ENCODE measurements at regions not wholly inside any gene's neighbourhood (a gene's known extent, or its start where the extent isn't known, plus 50 kb on each side); places are given as distances from the start of the nearest gene placed in this dataset.
"Not testable (repeated sequence)": the region's sequence is repeated elsewhere in the genome, so short reads cannot be mapped to it uniquely, and the experiment has no call there.

DNA sequence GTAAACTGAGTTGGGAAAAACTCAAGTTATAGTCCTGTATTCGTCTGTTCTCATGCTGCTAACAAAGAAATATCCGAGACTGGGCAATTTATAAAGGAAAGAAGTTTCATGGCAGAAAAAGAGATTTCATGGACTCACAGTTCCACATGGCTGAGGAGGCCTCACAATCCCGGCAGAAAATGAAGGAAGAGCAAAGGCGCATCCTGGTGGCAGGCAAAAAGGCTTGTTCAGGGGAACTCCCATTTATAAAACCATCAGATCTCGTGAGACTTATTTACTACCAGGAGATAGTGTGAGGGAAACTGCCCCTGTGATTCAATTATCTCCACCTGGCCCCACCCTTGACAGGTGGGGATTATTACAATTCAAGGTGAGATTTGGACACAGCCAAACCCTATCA is 292.6 kb upstream of the SYT1 start:
- Histone ChIP-seq H3K9me3 (no peaks in the 10 kb centered on the region), H3K4me3 (no peak overlapping the region), H3K36me3 (no peaks in the 10 kb centered on the region), H3K4me1 (no peaks in the 10 kb centered on the region), H3K27me3 (no peaks in the 10 kb centered on the region), H3K27ac (no peak overlapping the region)
- intact Hi-C loops (cut with DNase I; ENCODE audit: low total_unique reads) (no loop called here), in situ Hi-C loops (cut with MboI; ENCODE audit: low pct_ligation_motif_present in 1 of 4, low pct_unique_long_range_greater_than_20kb in 1 of 4, low sequenced_read_pairs in 3 of 4) (no loop called here)
- 74 to 100% methylated on average over 1 to 5 of the region's 5 CpGs for WGBS, 2 donors (ENCODE audit: low coverage in 1 of 2)
- TF ChIP-seq EP300 (IDR thresholded peaks at IDR 0.05; ENCODE audit: low read depth) (no peak), POLR2A (IDR thresholded peaks at IDR 0.05) (no peak), POLR2AphosphoS5 (IDR thresholded peaks at IDR 0.05) (no peak)
- TF ChIP-seq, protein P1, sequence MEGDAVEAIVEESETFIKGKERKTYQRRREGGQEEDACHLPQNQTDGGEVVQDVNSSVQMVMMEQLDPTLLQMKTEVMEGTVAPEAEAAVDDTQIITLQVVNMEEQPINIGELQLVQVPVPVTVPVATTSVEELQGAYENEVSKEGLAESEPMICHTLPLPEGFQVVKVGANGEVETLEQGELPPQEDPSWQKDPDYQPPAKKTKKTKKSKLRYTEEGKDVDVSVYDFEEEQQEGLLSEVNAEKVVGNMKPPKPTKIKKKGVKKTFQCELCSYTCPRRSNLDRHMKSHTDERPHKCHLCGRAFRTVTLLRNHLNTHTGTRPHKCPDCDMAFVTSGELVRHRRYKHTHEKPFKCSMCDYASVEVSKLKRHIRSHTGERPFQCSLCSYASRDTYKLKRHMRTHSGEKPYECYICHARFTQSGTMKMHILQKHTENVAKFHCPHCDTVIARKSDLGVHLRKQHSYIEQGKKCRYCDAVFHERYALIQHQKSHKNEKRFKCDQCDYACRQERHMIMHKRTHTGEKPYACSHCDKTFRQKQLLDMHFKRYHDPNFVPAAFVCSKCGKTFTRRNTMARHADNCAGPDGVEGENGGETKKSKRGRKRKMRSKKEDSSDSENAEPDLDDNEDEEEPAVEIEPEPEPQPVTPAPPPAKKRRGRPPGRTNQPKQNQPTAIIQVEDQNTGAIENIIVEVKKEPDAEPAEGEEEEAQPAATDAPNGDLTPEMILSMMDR (IDR thresholded peaks at IDR 0.05) = no peak
- no peak for DNase-seq

DNA sequence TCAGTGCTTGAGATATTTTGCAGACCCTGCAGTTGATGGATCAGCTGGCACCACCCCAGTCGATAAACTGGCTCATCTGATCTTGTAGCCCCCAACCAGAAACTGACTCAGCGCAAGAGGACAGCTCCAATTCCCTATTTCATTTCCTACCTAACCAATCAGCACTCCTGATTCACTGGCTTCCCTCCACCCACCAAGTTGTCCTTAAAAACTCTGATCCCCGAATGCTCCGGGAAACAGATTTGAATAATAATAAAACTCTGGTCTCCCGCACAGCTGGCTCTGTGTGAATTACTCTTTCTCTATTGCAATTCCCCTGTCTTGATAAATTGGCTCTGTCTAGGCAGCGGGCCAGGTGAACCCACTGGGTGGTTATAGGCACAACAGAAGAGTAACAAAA is 289.4 kb upstream of the SYT1 start:
- intact Hi-C loops (cut with DNase I; ENCODE audit: low total_unique reads); H3K27ac ChIP-seq; in situ Hi-C loops (cut with MboI; ENCODE audit: low pct_ligation_motif_present in 1 of 4, low pct_unique_long_range_greater_than_20kb in 1 of 4, low sequenced_read_pairs in 3 of 4); H3K27me3 ChIP-seq; DNase-seq; H3K4me3 ChIP-seq; H3K36me3 ChIP-seq; H3K4me1 ChIP-seq; H3K9me3 ChIP-seq: not testable (repeated sequence)
- WGBS, 2 donors (ENCODE audit: low coverage in 1 of 2) = 89 to 100% methylated on average over 3 to 6 of the region's 6 CpGs

DNA sequence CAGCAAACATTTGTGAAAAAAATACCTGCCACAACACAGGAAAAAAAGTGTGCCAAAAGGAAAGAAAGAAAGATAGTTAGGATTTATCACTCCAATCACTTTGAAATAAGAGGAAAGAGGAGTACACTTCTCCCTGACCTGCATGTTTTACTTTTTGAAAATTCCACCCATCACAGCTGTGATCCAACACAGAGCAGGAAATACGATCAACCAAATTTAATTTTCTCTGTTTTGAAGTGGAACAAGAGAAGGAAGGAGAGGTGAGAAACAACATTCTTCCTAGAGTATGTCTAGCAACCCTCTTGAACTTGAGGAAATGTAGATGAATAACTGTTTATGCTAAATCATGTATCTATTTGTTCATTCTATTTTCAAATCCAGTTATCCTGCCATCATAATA is 284.7 kb upstream of the SYT1 start:
- H3K36me3 ChIP-seq = no peaks in the 10 kb centered on the region
- TF ChIP-seq POLR2A (IDR thresholded peaks at IDR 0.05) (no peak), EP300 (IDR thresholded peaks at IDR 0.05; ENCODE audit: low read depth) (no peak), POLR2AphosphoS5 (IDR thresholded peaks at IDR 0.05) (no peak)
- TF ChIP-seq, protein P1 (IDR thresholded peaks at IDR 0.05) = no peak
- peaks cover 0 to 4% of the 10 kb centered on the region in 2 donors for H3K9me3 ChIP-seq
- intact Hi-C loops (cut with DNase I; ENCODE audit: low total_unique reads) = no loop called here
- no peak overlapping the region for H3K4me3 ChIP-seq
- no peaks in the 10 kb centered on the region for H3K4me1 ChIP-seq
- no peak overlapping the region for H3K27ac ChIP-seq
- no peak for DNase-seq
- no peaks in the 10 kb centered on the region for H3K27me3 ChIP-seq
- 43 to 61% methylated on average over 1 of the region's 1 CpG for WGBS, 2 donors (ENCODE audit: low coverage in 1 of 2)
- in situ Hi-C loops (cut with MboI; ENCODE audit: low pct_ligation_motif_present in 1 of 4, low pct_unique_long_range_greater_than_20kb in 1 of 4, low sequenced_read_pairs in 3 of 4) = no loop called here

DNA sequence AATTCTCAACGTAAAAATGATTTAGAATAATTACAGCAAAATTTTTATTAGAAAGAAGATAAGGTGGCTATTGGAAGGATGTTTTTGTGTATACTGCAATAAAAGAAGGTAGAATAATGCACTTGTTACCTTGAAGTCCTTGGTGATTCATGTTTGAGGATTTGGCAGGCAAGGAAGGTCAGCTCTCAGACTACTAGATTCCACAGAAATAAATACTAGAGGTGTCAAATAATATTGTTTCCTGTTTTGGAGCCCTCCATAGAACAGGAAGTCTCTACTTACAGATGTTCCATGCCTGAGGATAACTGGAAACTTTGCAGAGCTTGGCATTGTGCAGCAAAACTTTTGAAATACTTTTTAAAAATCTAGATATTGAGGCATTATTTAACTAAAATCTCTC is 284.3 kb upstream of the SYT1 start:
- WGBS, 2 donors (ENCODE audit: low coverage in 1 of 2) = 30 to 38% methylated on average over 1 of the region's 1 CpG
- intact Hi-C loops (cut with DNase I; ENCODE audit: low total_unique reads) = no loop called here

DNA sequence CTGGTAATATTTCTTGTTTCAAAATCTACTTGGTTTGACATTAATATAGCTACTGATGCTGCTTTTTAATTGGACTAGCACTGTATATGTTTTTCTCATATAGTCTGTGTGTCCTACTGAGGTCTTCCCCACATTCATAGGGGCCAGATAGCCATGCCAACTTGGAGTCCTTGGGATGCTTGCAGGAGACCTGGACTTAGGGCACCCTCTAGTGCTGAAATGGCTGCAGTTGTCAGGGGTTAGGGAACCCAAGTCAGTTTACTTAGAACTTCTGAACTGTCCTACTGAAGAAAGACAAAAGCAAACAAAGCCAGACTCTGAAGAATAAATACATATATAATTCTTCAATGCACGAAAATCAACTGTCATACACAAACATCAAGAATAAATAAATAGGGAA is 279.9 kb upstream of the SYT1 start:
- no peak for TF ChIP-seq POLR2A (IDR thresholded peaks at IDR 0.05)
- TF ChIP-seq, protein P1 (IDR thresholded peaks at IDR 0.05) = no peak
- no peak for TF ChIP-seq EP300 (IDR thresholded peaks at IDR 0.05; ENCODE audit: low read depth)
- TF ChIP-seq POLR2AphosphoS5 (IDR thresholded peaks at IDR 0.05) = no peak
- intact Hi-C loops (cut with DNase I; ENCODE audit: low total_unique reads) (no loop called here), in situ Hi-C loops (cut with MboI; ENCODE audit: low pct_ligation_motif_present in 1 of 4, low pct_unique_long_range_greater_than_20kb in 1 of 4, low sequenced_read_pairs in 3 of 4) (no loop called here)
- Histone ChIP-seq H3K27ac (no peak overlapping the region), H3K4me3 (no peak overlapping the region), H3K9me3 (peaks cover 7 to 9% of the 10 kb centered on the region in 2 donors), H3K36me3 (no peaks in the 10 kb centered on the region), H3K27me3 (no peaks in the 10 kb centered on the region), H3K4me1 (no peaks in the 10 kb centered on the region)
- 37 to 57% methylated on average over 1 of the region's 1 CpG for WGBS, 2 donors (ENCODE audit: low coverage in 1 of 2)
- no peak for DNase-seq

More for the DNA sequence above, 284.3 kb upstream of the SYT1 start:
- no peaks in the 10 kb centered on the region for H3K27me3 ChIP-seq
- H3K4me1 ChIP-seq = no peaks in the 10 kb centered on the region
- in situ Hi-C loops (cut with MboI; ENCODE audit: low pct_ligation_motif_present in 1 of 4, low pct_unique_long_range_greater_than_20kb in 1 of 4, low sequenced_read_pairs in 3 of 4) = no loop called here
- H3K36me3 ChIP-seq = no peaks in the 10 kb centered on the region
- no peak overlapping the region for H3K4me3 ChIP-seq
- TF ChIP-seq POLR2A (IDR thresholded peaks at IDR 0.05) (no peak), POLR2AphosphoS5 (IDR thresholded peaks at IDR 0.05) (no peak)
- TF ChIP-seq, protein P1 (IDR thresholded peaks at IDR 0.05) = no peak
- no peak overlapping the region for H3K27ac ChIP-seq
- peaks cover 0 to 5% of the 10 kb centered on the region in 2 donors for H3K9me3 ChIP-seq
- DNase-seq = no peak

Data from transverse colon (tissue), 4 donors.